Astrocyte of the cerebellum (primary cell): ENCODE measurements at regions not wholly inside any gene's neighbourhood (a gene's known extent, or its start where the extent isn't known, plus 50 kb on each side); places are given as distances from the start of the nearest gene placed in this dataset.
"Not testable (repeated sequence)": the region's sequence is repeated elsewhere in the genome, so short reads cannot be mapped to it uniquely, and the experiment has no call there.

Experiments used
- DNase-seq: peaks from one replicate; pipeline ENCODE4 v3.0.0-alpha.2; 2011; ENCODE audit warnings: low read depth
- H3K4me3 ChIP-seq: 2 replicates; pipeline ENCODE4 v1.5.1; 2011; ENCODE audit warnings: mild to moderate bottlenecking, low read depth, low read length, moderate library complexity
- CTCF ChIP-seq: IDR thresholded peaks from 2 replicates; pipeline ENCODE4 v1.5.1; 2012; ENCODE audit warnings: low read length, low read depth, moderate library complexity, mild to moderate bottlenecking; ENCODE audit errors: missing control alignments
- in situ Hi-C: cut with HindIII; loops from 2 replicates; pipeline ENCODE4 v1.10.0; 2017; ENCODE audit warnings: low sequenced_read_pairs

GRCh38 chr18:5830902-5831301 lies 64.4 kb downstream of the TMEM200C start:
- DNase-seq, in situ Hi-C loops, H3K4me3 ChIP-seq: not testable (repeated sequence)

- no peak overlapping the region for H3K4me3 ChIP-seq
- TF ChIP-seq CTCF, result no peak
- in situ Hi-C loops, result no loop called here
- no peak for DNase-seq
Observed at GRCh38 chr18:5828913-5829312, 66.4 kb downstream of the TMEM200C start.

- DNase-seq, result no peak
- in situ Hi-C loops, result no loop called here
- no peak for TF ChIP-seq CTCF
- no peak overlapping the region for H3K4me3 ChIP-seq
Observed at GRCh38 chr18:5825663-5826062, 69.7 kb downstream of the TMEM200C start.

GRCh38 chr18:5824370-5824984 lies 70.8 kb downstream of the TMEM200C start:
- TF ChIP-seq CTCF, result no peak
- H3K4me3 ChIP-seq, result no peak overlapping the region
- DNase-seq, result no peak
- in situ Hi-C loops, result no loop called here

- no peak for TF ChIP-seq CTCF
- no peak for DNase-seq
- in situ Hi-C loops, result no loop called here
- no peak overlapping the region for H3K4me3 ChIP-seq
Observed at GRCh38 chr18:5817816-5818215, 77.5 kb downstream of the TMEM200C start.

GRCh38 chr18:5806860-5807259 lies 88.5 kb downstream of the TMEM200C start:
- DNase-seq, result no peak
- in situ Hi-C loops, result no loop called here
- no peak overlapping the region for H3K4me3 ChIP-seq
- TF ChIP-seq CTCF, result no peak

- TF ChIP-seq CTCF, result no peak
- H3K4me3 ChIP-seq, result no peak overlapping the region
- DNase-seq, result no peak
- in situ Hi-C loops, result no loop called here
Observed at GRCh38 chr18:5787936-5788335, 107.4 kb downstream of the TMEM200C start.
